Lower leg skin (tissue), 3 donors: ENCODE measurements at regions not wholly inside any gene's neighbourhood (a gene's known extent, or its start where the extent isn't known, plus 50 kb on each side); places are given as distances from the start of the nearest gene placed in this dataset.

Source experiments
- POLR2A ChIP-seq, 2 donors: fragments of 450-650 bp; IDR thresholded peaks; one replicate each; pipeline ENCODE4 v1.6.1; 2016 to 2017; ENCODE audit warnings: antibody characterized with exemption in 2 of 2, mild to moderate bottlenecking in 1 of 2, moderate library complexity in 1 of 2
- TF ChIP-seq, protein P1 (sequence below), 3 donors: fragments of 450-650 bp; IDR thresholded peaks; one replicate each; pipeline ENCODE4 v1.5.1; 2016; ENCODE audit warnings: antibody characterized with exemption in 3 of 3, mild to moderate bottlenecking in 3 of 3, moderate library complexity in 2 of 3

DNA sequence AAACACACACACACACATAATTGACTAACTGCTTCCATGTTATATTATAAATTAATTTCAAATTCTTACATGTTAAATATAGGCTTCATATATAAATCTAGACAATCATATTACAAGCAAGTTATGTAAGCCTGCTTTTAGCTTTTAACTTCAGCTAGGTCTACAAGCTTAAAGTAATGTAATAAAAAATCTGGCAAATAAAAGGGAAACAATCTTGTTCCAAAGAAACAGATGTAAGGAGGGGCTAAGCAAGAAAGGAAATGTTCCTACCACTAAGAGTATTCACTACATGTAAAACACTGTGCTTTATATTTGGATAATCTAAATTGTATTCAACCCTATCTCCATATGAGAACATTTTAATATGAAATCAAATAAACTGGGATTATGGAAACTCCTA lies 110.4 kb downstream of the SLC6A15 start:
- TF ChIP-seq POLR2A (IDR thresholded peaks at IDR 0.05) = no peak
- TF ChIP-seq, protein P1, sequence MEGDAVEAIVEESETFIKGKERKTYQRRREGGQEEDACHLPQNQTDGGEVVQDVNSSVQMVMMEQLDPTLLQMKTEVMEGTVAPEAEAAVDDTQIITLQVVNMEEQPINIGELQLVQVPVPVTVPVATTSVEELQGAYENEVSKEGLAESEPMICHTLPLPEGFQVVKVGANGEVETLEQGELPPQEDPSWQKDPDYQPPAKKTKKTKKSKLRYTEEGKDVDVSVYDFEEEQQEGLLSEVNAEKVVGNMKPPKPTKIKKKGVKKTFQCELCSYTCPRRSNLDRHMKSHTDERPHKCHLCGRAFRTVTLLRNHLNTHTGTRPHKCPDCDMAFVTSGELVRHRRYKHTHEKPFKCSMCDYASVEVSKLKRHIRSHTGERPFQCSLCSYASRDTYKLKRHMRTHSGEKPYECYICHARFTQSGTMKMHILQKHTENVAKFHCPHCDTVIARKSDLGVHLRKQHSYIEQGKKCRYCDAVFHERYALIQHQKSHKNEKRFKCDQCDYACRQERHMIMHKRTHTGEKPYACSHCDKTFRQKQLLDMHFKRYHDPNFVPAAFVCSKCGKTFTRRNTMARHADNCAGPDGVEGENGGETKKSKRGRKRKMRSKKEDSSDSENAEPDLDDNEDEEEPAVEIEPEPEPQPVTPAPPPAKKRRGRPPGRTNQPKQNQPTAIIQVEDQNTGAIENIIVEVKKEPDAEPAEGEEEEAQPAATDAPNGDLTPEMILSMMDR (IDR thresholded peaks at IDR 0.05) = no peak
